ENCODE measurements at regions not wholly inside any gene's neighbourhood (a gene's known extent, or its start where the extent isn't known, plus 50 kb on each side); places are given as distances from the start of the nearest gene placed in this dataset.

GRCh38 chr10:57430376-57430775 lies 837.3 kb downstream of the IPMK start:
- intact Hi-C loops (cut with micrococcal nuclease; ENCODE audit: unreplicated experiment): no loop called here
- FAIRE-seq (no peak), ATAC-seq (no peak), DNase-seq (ENCODE audit: low spot score) (no peak)
- no peaks in the 10 kb centered on the region for H3K36me3 ChIP-seq (replicated peaks in 1 of 2; ENCODE audit: control insufficient read depth in 1 of 2, insufficient read depth in 2 of 2, low read length in 2 of 2)
- no peak overlapping the region for H2AFZ ChIP-seq (ENCODE audit: low read length)
- ChIA-PET POLR2A (no interaction called here), CTCF (ENCODE audit: low intra/inter-chr PET ratio, low total read pairs) (no interaction called here)
- in situ Hi-C loops (cut with HindIII; ENCODE audit: extremely low pct_ligation_motif_present, low pct_unique_long_range_greater_than_20kb): no loop called here
- H3K79me2 ChIP-seq (ENCODE audit: insufficient read depth, low read length): no peaks in the 10 kb centered on the region
- no peak overlapping the region for H3K9ac ChIP-seq (ENCODE audit: insufficient read depth, low read depth, low read length)
- no peak overlapping the region for H3K27ac ChIP-seq (ENCODE audit: extremely low read length, insufficient read depth, low read length)
- H3K4me2 ChIP-seq (ENCODE audit: low read depth, low read length): no peak overlapping the region
- H3K4me1 ChIP-seq (ENCODE audit: insufficient read depth, low read length): no peaks in the 10 kb centered on the region
- no peaks in the 10 kb centered on the region for H3K9me3 ChIP-seq (ENCODE audit: low read length)
- H4K20me1 ChIP-seq (ENCODE audit: insufficient read depth, low read length): no peaks in the 10 kb centered on the region
- H3K27me3 ChIP-seq (ENCODE audit: control insufficient read depth in 1 of 2, insufficient read depth in 2 of 2, low read length in 2 of 2): no peaks in the 10 kb centered on the region
- whole genome bisulfite sequencing (ENCODE audit: low lambda C conversion rate): 4% methylated on average over 2 of the region's 2 CpGs
- TF ChIP-seq MAFF (IDR thresholded peaks at IDR 0.05; ENCODE audit: low read depth, low read length) (peak; percentile 59; the same call in 1 of the 2 replicates), MAFK (conservative IDR thresholded peaks at IDR 0.05 in 1 of 2, IDR thresholded peaks at IDR 0.05 in 1 of 2; ENCODE audit: low read length in 2 of 2) (peak; percentile 54 to 79; a peak in 3 of 4 replicates), BATF2 (CRISPR knock-in tag; IDR thresholded peaks at IDR 0.05) (no peak)
- H3K4me3 ChIP-seq (replicated peaks in 1 of 3; ENCODE audit: insufficient read depth in 1 of 3, low read depth in 2 of 3, low read length in 3 of 3): no peak overlapping the region
- no TSS peak for BruUV-seq (replicated peaks)

GRCh38 chr10:57420881-57421280 lies 846.8 kb downstream of the IPMK start:
- POLR2A ChIA-PET: no interaction called here
- TF ChIP-seq ZNF597 (CRISPR knock-in tag; IDR thresholded peaks at IDR 0.05): no peak
- TF ChIP-seq U2AF2 (IDR thresholded peaks at IDR 0.05; ENCODE audit: low read depth, low read length): no peak
- TF ChIP-seq ZNF646 (CRISPR knock-in tag; IDR thresholded peaks at IDR 0.05): no peak
- TF ChIP-seq NR1H2 (CRISPR knock-in tag; IDR thresholded peaks at IDR 0.05; ENCODE audit: borderline replicate concordance, low read depth): no peak
- no peak for TF ChIP-seq TRIM22 (IDR thresholded peaks at IDR 0.05)

More at GRCh38 chr10:57420881-57421280, 846.8 kb downstream of the IPMK start:
- no peaks in the 10 kb centered on the region for H3K4me1 ChIP-seq (ENCODE audit: insufficient read depth, low read length)
- intact Hi-C loops (cut with micrococcal nuclease; ENCODE audit: unreplicated experiment): no loop called here
- no peak for ATAC-seq
- CTCF ChIA-PET (ENCODE audit: low intra/inter-chr PET ratio, low total read pairs): no interaction called here
- H3K36me3 ChIP-seq (replicated peaks in 1 of 2; ENCODE audit: control insufficient read depth in 1 of 2, insufficient read depth in 2 of 2, low read length in 2 of 2): no peaks in the 10 kb centered on the region
- H3K79me2 ChIP-seq (ENCODE audit: insufficient read depth, low read length): no peaks in the 10 kb centered on the region
- H3K27ac ChIP-seq (ENCODE audit: extremely low read length, insufficient read depth, low read length): no peak overlapping the region
- WGBS (ENCODE audit: low lambda C conversion rate): 2% methylated on average over 2 of the region's 2 CpGs
- H3K4me2 ChIP-seq (ENCODE audit: low read depth, low read length): no peak overlapping the region
- H3K9me3 ChIP-seq (ENCODE audit: low read length): no peaks in the 10 kb centered on the region
- H3K9ac ChIP-seq (ENCODE audit: insufficient read depth, low read depth, low read length): no peak overlapping the region
- no peak for DNase-seq (ENCODE audit: low spot score)
- FAIRE-seq: no peak
- no peaks in the 10 kb centered on the region for H4K20me1 ChIP-seq (ENCODE audit: insufficient read depth, low read length)
- H2AFZ ChIP-seq (ENCODE audit: low read length): no peak overlapping the region
- in situ Hi-C loops (cut with HindIII; ENCODE audit: extremely low pct_ligation_motif_present, low pct_unique_long_range_greater_than_20kb): no loop called here
- no peak overlapping the region for H3K4me3 ChIP-seq (replicated peaks in 1 of 3; ENCODE audit: insufficient read depth in 1 of 3, low read depth in 2 of 3, low read length in 3 of 3)
- no peaks in the 10 kb centered on the region for H3K27me3 ChIP-seq (ENCODE audit: control insufficient read depth in 1 of 2, insufficient read depth in 2 of 2, low read length in 2 of 2)
- BruUV-seq (replicated peaks): no TSS peak

Measured in HepG2 (cell line).